LoVo (cell line): ENCODE measurements at regions not wholly inside any gene's neighbourhood (a gene's known extent, or its start where the extent isn't known, plus 50 kb on each side); places are given as distances from the start of the nearest gene placed in this dataset.

Experiments
- DNase-seq: peaks from one replicate; pipeline ENCODE4 v3.0.0-alpha.2; 2016; ENCODE audit warnings: low spot score

DNA sequence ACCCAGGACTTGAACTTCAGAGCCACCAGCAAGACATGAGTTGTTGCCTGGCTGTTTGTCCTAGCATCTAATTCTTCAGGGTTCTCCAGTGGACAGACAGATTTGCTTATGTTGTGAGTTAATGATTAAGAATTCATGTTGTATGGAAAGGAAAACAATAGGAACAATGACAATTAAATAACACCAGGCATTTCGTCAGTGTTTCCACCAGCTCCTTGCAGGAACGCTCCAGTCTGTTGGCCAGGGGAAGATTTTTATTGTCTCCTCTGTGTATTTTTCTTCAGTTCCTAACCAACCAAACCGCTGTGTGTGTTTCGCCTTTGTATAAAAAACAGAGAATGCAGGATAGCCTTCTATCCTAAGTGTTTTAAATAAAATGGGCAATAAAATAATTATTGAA is 64.4 kb upstream of the PTGFR start:
- no peak for DNase-seq

DNA sequence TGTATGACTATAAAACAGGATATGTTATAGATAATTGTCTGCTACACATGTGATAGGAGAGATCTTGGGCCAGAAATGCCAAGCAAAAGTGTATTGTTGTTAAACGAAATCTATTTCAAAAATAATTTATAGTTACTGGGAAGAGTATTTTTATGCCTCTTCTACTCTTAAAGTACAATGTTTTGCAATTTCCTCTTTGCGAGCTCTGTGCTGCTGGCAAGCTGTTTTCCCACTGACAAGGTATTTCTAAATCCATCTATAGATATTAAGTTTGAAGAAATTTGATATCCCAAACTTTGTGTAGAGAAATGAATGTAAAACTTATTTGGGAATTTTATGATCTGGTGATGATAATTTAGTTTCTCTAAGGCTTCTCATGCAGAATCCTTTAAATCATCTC is 63.3 kb upstream of the PTGFR start:
- no peak for DNase-seq

DNA sequence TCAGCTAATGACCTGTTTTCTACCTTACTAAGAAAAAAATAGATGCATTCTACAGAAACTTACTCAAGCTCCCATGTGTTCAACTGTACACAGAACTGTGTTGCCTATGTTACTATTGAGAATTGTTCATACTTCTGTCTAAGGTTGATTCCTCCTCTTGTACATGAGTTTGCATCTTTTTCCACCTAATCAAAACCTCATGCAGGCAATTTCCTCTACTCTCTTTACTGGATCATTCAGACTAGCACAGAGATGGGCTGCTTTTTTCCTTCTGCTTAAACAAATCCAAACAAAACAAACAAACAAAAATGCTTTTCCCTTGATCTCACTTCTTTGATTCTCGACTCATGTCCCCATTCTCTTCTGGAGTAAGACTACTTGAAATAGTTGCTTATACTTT is 58.8 kb upstream of the PTGFR start:
- DNase-seq: no peak

DNA sequence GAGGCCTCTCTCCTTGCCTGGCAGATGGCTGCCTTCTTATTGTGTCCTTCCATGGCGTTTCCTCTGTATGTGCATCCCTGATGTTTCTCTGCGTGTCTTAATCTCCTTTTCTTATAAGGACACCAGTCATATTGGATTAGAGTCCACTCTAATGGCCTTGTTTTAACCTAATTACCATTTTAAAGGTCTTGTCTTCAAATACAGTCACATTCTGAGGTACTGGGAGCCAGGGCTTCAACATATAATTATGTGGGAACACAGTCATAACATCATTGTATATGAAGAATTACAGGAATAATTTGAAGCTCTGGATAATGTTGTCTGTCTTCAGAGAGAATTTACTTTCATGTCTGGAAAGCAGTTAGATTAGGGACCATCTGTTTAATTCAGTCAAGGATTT is 56.4 kb upstream of the PTGFR start:
- no peak for DNase-seq

- no peak for DNase-seq
Measured at GRCh38 chr1:78436961-78437360, 53.8 kb upstream of the PTGFR start.

GRCh38 chr1:78437396-78437795 is 53.4 kb upstream of the PTGFR start:
- DNase-seq: no peak

DNA sequence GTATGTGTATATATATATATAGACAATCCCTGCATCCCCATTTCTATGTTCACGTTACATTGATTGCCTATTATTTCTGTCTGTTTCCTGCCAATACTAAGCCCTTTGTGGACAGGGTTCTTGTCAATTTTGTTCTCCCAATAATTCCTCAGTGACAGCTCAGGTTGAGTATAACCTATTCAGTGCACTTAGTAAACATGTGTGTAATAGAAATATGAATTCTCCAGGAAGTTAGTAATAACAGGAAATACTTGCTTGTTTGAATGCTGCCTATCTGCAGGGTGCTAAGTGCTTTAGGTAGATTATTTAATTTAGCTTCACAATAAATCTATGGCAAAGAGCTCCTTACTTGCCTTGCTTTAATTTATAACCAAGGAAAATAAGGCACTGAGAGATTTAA is 52.8 kb upstream of the PTGFR start:
- DNase-seq: no peak

GRCh38 chr1:78440381-78440793 is 50.4 kb upstream of the PTGFR start:
- no peak for DNase-seq
